CD14-positive monocyte (primary cell): ENCODE measurements at regions not wholly inside any gene's neighbourhood (a gene's known extent, or its start where the extent isn't known, plus 50 kb on each side); places are given as distances from the start of the nearest gene placed in this dataset.

ENCODE experiments used
- DNase-seq, 3 donors: peaks; one replicate each; pipeline ENCODE4 v3.0.0-alpha.2; 2011 to 2022
- H2AFZ ChIP-seq: 2 replicates; pipeline ENCODE4 v1.6.0; 2012; ENCODE audit warnings: mild to moderate bottlenecking, low read depth, low read length, inconsistent platforms; ENCODE audit not compliant: insufficient read depth, poor library complexity, severe bottlenecking
- H3K27ac ChIP-seq, 2 donors: 1 replicate in 1 of 2; 2 replicates in 1 of 2; pipeline ENCODE4 v1.5.1; 2012 to 2013; ENCODE audit warnings: low read length in 2 of 2, control low read depth in 1 of 2, inconsistent platforms in 1 of 2, low read depth in 1 of 2, mild to moderate bottlenecking in 1 of 2
- H3K27me3 ChIP-seq, 2 donors: one replicate each; pipeline versions ENCODE4 v1.6.0 to v1.6.1; 2011 to 2013; ENCODE audit warnings: low read length in 2 of 2; ENCODE audit not compliant: control insufficient read depth in 2 of 2, insufficient read depth in 2 of 2
- H3K36me3 ChIP-seq, 2 donors: replicated peaks in 1 of 2; 1 replicate in 1 of 2; 2 replicates in 1 of 2; pipeline versions ENCODE4 v1.5.1 to v1.6.1; 2012 to 2013; ENCODE audit warnings: low read length in 2 of 2, control low read depth in 1 of 2, inconsistent platforms in 1 of 2, mild to moderate bottlenecking in 1 of 2; ENCODE audit not compliant: insufficient read depth in 2 of 2, control insufficient read depth in 1 of 2
- H3K4me1 ChIP-seq, 2 donors: 1 replicate in 1 of 2; 2 replicates in 1 of 2; pipeline versions ENCODE4 v1.5.1 to v1.6.1; 2012 to 2013; ENCODE audit warnings: low read length in 2 of 2, control low read depth in 1 of 2, inconsistent platforms in 1 of 2, mild to moderate bottlenecking in 1 of 2, moderate library complexity in 1 of 2; ENCODE audit not compliant: insufficient read depth in 2 of 2, control insufficient read depth in 1 of 2
- H3K4me2 ChIP-seq: replicated peaks from 2 replicates; pipeline ENCODE3; 2012; ENCODE audit warnings: low read length, moderate library complexity, mild to moderate bottlenecking; ENCODE audit not compliant: poor library complexity, severe bottlenecking; ENCODE audit errors: extremely low read depth
- H3K4me3 ChIP-seq, 3 experiments: fragments of 200-600 bp in 1 of 3; sonication (generic) in 1 of 3; replicated peaks in 1 of 3; 1 replicate in 2 of 3; 2 replicates in 1 of 3; pipeline ENCODE4 v1.5.1; 2011 to 2013; ENCODE audit warnings: low read length in 3 of 3, mild to moderate bottlenecking in 3 of 3, control low read depth in 2 of 3, low read depth in 2 of 3, inconsistent platforms in 1 of 3, moderate library complexity in 1 of 3
- H3K79me2 ChIP-seq: 2 replicates; pipeline ENCODE4 v1.6.0; 2012; ENCODE audit warnings: mild to moderate bottlenecking, control low read depth, inconsistent platforms, low read length, moderate library complexity; ENCODE audit not compliant: insufficient read depth
- H3K9ac ChIP-seq: 2 replicates; pipeline ENCODE4 v1.6.0; 2017; ENCODE audit warnings: low read length, mild to moderate bottlenecking; ENCODE audit not compliant: insufficient read depth, poor library complexity, severe bottlenecking
- H3K9me3 ChIP-seq, 2 donors: replicated peaks in 1 of 2; 1 replicate in 1 of 2; 2 replicates in 1 of 2; pipeline versions ENCODE4 v1.5.1 to v1.6.1; 2012 to 2013; ENCODE audit warnings: low read length in 2 of 2, control low read depth in 1 of 2; ENCODE audit not compliant: control insufficient read depth in 1 of 2, insufficient read depth in 1 of 2
- H4K20me1 ChIP-seq: 2 replicates; pipeline ENCODE4 v1.6.0; 2012; ENCODE audit warnings: mild to moderate bottlenecking, low read length, control low read depth, moderate library complexity; ENCODE audit not compliant: insufficient read depth
- H3K27ac Mint-ChIP-seq, 7 donors: one replicate each; pipeline ENCODE4 v1.8.0; 2020; ENCODE audit warnings: mild to moderate bottlenecking in 7 of 7, mixed read lengths in 7 of 7, moderate library complexity in 6 of 7, inconsistent platforms in 2 of 7
- H3K27me3 Mint-ChIP-seq, 3 donors: one replicate each; pipeline ENCODE4 v1.8.0; 2021 to 2022; ENCODE audit warnings: low read depth in 3 of 3, mild to moderate bottlenecking in 3 of 3, mixed read lengths in 3 of 3, moderate library complexity in 3 of 3, inconsistent platforms in 1 of 3
- H3K36me3 Mint-ChIP-seq, 2 donors: one replicate each; pipeline ENCODE4 v1.8.0; 2020; ENCODE audit warnings: mixed read lengths in 2 of 2, inconsistent platforms in 1 of 2, mild to moderate bottlenecking in 1 of 2
- H3K4me1 Mint-ChIP-seq: one replicate; pipeline ENCODE4 v1.8.0; 2020; ENCODE audit warnings: mild to moderate bottlenecking, mixed read lengths
- H3K4me3 Mint-ChIP-seq, 2 donors: one replicate each; pipeline ENCODE4 v1.8.0; 2020; ENCODE audit warnings: mild to moderate bottlenecking in 2 of 2, mixed read lengths in 2 of 2, moderate library complexity in 1 of 2
- H3K9me3 Mint-ChIP-seq, 7 donors: one replicate each; pipeline ENCODE4 v1.8.0; 2020 to 2022; ENCODE audit warnings: mixed read lengths in 7 of 7, mild to moderate bottlenecking in 6 of 7, moderate library complexity in 6 of 7, inconsistent platforms in 2 of 7
- WGBS: methylation state at CpG from one replicate; pipeline ENCODE4 v1.1.5; 2013; ENCODE audit warnings: missing lambda C conversion rate; ENCODE audit not compliant: insufficient coverage; 5-methylcytosine and 5-hydroxymethylcytosine counted together
- intact Hi-C, 2 donors: fragments of 100-400 bp; cut with micrococcal nuclease; formaldehyde crosslinking; loops; one replicate each; pipeline versions ENCODE4 v1.15.0 to v1.15.1; 2023
- TF ChIP-seq, protein P1 (sequence below): fragments of 200-600 bp; IDR thresholded peaks from one replicate; pipeline ENCODE4 v1.8.0; 2022; ENCODE audit warnings: antibody characterized with exemption, mild to moderate bottlenecking

DNA sequence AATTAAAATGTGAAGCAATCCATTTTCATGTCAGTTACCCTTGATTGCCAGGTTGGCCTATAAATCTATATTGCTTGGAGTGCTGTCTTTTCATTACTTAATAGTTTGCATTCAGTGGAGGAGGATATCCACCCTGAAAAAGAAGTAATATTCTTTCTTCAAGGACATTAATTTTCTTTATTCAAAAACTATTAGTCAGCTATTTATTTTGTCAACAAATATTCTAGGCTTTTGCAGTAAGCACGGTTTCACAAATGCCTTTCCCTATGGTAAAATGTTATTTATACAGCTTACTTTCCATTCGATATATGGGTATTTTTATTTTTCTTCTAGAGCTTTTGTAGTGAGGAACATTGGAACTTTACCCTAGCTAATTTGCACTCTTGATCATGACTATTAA is 1176.9 kb upstream of the NUDT12 start:
- H3K36me3 ChIP-seq, result no peaks in the 10 kb centered on the region
- no peaks in the 10 kb centered on the region for H4K20me1 ChIP-seq
- DNase-seq, result no peak
- H3K4me3 Mint-ChIP-seq, result no peak overlapping the region
- peaks cover 0 to 7% of the 10 kb centered on the region in 2 donors for H3K9me3 ChIP-seq
- H3K4me3 ChIP-seq, result no peak overlapping the region
- peaks cover 0 to 8% (median 2%) of the 10 kb centered on the region in 7 donors for H3K9me3 Mint-ChIP-seq
- no peak overlapping the region for H3K9ac ChIP-seq
- H2AFZ ChIP-seq, result no peak overlapping the region
- H3K4me2 ChIP-seq, result no peak overlapping the region
- H3K36me3 Mint-ChIP-seq, result no peaks in the 10 kb centered on the region
- H3K27ac ChIP-seq, result no peak overlapping the region
- intact Hi-C loops, result no loop called here
- no peaks in the 10 kb centered on the region for H3K4me1 Mint-ChIP-seq
- no peaks in the 10 kb centered on the region for H3K27me3 ChIP-seq
- no peaks in the 10 kb centered on the region for H3K27me3 Mint-ChIP-seq
- TF ChIP-seq, protein P1, sequence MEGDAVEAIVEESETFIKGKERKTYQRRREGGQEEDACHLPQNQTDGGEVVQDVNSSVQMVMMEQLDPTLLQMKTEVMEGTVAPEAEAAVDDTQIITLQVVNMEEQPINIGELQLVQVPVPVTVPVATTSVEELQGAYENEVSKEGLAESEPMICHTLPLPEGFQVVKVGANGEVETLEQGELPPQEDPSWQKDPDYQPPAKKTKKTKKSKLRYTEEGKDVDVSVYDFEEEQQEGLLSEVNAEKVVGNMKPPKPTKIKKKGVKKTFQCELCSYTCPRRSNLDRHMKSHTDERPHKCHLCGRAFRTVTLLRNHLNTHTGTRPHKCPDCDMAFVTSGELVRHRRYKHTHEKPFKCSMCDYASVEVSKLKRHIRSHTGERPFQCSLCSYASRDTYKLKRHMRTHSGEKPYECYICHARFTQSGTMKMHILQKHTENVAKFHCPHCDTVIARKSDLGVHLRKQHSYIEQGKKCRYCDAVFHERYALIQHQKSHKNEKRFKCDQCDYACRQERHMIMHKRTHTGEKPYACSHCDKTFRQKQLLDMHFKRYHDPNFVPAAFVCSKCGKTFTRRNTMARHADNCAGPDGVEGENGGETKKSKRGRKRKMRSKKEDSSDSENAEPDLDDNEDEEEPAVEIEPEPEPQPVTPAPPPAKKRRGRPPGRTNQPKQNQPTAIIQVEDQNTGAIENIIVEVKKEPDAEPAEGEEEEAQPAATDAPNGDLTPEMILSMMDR, result no peak
- no peaks in the 10 kb centered on the region for H3K79me2 ChIP-seq
- WGBS, result no CpG with 5 or more reads among the region's 2 CpGs
- H3K4me1 ChIP-seq, result no peaks in the 10 kb centered on the region
- no peak overlapping the region for H3K27ac Mint-ChIP-seq

GRCh38 chr5:104736073-104736472 is 1173.5 kb upstream of the NUDT12 start:
- no peaks in the 10 kb centered on the region for H3K4me1 ChIP-seq
- Mint-ChIP-seq H3K4me1 (no peaks in the 10 kb centered on the region), H3K27me3 (no peaks in the 10 kb centered on the region), H3K36me3 (no peaks in the 10 kb centered on the region), H3K4me3 (no peak overlapping the region), H3K9me3 (peaks cover 0 to 4% (median 0%) of the 10 kb centered on the region in 7 donors), H3K27ac (no peak overlapping the region)
- no peak overlapping the region for H3K4me3 ChIP-seq
- intact Hi-C loops, result no loop called here
- H3K9me3 ChIP-seq, result no peaks in the 10 kb centered on the region
- H3K27ac ChIP-seq, result no peak overlapping the region
- no peak overlapping the region for H3K9ac ChIP-seq
- WGBS, result no CpG with 5 or more reads among the region's 3 CpGs
- H3K36me3 ChIP-seq, result no peaks in the 10 kb centered on the region
- TF ChIP-seq, protein P1, result no peak
- no peak overlapping the region for H3K4me2 ChIP-seq
- no peak for DNase-seq
- H3K27me3 ChIP-seq, result no peaks in the 10 kb centered on the region
- H2AFZ ChIP-seq, result no peak overlapping the region
- H3K79me2 ChIP-seq, result no peaks in the 10 kb centered on the region
- H4K20me1 ChIP-seq, result no peaks in the 10 kb centered on the region
